ENCODE measurements at regions not wholly inside any gene's neighbourhood (a gene's known extent, or its start where the extent isn't known, plus 50 kb on each side); places are given as distances from the start of the nearest gene placed in this dataset.

DNA sequence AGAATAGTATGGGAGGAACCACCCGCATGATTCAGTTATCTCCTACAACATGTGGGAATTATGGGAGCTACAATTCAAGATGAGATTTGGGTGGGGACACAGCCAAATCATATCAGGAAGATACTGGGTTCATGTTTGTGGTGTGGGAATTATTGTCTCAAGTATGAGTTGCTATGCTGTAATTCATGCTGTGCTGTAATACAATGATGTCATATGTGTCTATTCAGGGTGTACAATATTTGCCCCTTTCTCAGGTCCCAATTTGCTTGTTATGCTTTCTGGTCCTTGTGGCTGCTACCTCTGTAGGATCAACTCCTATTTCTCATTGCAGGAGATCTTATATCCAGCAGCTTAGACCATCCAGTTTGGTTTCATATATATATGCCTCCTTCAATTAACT, 52.2 kb upstream of the ARHGAP20 start:
- CTCF ChIA-PET = no interaction called here
- DNase-seq (no peak), ATAC-seq (no peak)
- no peaks in the 10 kb centered on the region for H3K27me3 Mint-ChIP-seq
- no peak overlapping the region for H3K27ac Mint-ChIP-seq
- no peaks in the 10 kb centered on the region for H3K9me3 Mint-ChIP-seq
- no peak overlapping the region for H3K4me3 Mint-ChIP-seq
- intact Hi-C loops (cut with micrococcal nuclease) = no loop called here
- H3K36me3 Mint-ChIP-seq (ENCODE audit: low read depth) = no peaks in the 10 kb centered on the region
- TF ChIP-seq, protein P1, sequence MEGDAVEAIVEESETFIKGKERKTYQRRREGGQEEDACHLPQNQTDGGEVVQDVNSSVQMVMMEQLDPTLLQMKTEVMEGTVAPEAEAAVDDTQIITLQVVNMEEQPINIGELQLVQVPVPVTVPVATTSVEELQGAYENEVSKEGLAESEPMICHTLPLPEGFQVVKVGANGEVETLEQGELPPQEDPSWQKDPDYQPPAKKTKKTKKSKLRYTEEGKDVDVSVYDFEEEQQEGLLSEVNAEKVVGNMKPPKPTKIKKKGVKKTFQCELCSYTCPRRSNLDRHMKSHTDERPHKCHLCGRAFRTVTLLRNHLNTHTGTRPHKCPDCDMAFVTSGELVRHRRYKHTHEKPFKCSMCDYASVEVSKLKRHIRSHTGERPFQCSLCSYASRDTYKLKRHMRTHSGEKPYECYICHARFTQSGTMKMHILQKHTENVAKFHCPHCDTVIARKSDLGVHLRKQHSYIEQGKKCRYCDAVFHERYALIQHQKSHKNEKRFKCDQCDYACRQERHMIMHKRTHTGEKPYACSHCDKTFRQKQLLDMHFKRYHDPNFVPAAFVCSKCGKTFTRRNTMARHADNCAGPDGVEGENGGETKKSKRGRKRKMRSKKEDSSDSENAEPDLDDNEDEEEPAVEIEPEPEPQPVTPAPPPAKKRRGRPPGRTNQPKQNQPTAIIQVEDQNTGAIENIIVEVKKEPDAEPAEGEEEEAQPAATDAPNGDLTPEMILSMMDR (IDR thresholded peaks at IDR 0.05) = no peak
- peaks cover 2% of the 10 kb centered on the region for H3K4me1 Mint-ChIP-seq (ENCODE audit: low read depth)
- POLR2A ChIA-PET = no interaction called here

DNA sequence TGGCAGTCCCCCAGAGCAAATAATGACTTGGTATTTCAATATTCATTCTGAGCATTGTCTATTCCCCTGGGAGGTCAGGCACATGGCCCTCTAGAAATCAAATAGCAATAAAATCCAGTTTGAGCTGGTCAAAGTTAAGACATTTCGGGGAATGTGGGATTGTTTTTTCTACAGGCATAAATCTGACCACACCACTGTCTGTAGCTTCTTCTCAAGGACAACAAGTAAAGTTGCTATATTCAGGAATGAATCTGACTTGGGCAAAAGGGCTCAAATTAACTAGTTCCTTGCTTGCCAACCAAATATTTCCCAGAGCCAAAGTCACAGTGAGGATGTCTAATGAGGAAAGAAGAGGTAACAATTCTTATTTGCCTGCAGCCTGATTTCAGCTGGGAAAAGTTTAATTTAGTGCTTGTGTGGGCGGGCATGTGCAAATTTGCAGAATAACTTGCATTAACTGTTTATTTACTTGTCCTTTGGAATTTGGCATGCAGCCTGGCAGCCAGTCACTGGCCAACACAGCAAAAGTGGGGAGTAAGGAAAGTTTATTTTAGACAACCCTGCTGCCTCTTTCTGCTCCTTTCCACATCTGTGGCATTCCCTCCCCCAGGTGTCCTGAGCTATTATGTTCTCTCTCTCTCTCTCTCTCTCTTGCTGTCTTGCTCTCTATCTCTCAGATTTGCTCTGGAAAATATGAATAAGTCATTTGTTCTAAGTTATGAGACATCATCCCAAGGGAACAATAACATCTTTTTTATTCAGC, 51.2 kb upstream of the ARHGAP20 start:
- TF ChIP-seq, protein P1 (IDR thresholded peaks at IDR 0.05) = no peak
- no peak for DNase-seq
- no peak for ATAC-seq
- H3K9me3 Mint-ChIP-seq = no peaks in the 10 kb centered on the region
- ChIA-PET CTCF (no interaction called here), POLR2A (no interaction called here)
- no peaks in the 10 kb centered on the region for H3K36me3 Mint-ChIP-seq (ENCODE audit: low read depth)
- H3K27me3 Mint-ChIP-seq = peaks cover 3% of the 10 kb centered on the region
- H3K4me1 Mint-ChIP-seq (ENCODE audit: low read depth) = no peaks in the 10 kb centered on the region
- no peak overlapping the region for H3K4me3 Mint-ChIP-seq
- intact Hi-C loops (cut with micrococcal nuclease) = no loop called here
- H3K27ac Mint-ChIP-seq = no peak overlapping the region

DNA sequence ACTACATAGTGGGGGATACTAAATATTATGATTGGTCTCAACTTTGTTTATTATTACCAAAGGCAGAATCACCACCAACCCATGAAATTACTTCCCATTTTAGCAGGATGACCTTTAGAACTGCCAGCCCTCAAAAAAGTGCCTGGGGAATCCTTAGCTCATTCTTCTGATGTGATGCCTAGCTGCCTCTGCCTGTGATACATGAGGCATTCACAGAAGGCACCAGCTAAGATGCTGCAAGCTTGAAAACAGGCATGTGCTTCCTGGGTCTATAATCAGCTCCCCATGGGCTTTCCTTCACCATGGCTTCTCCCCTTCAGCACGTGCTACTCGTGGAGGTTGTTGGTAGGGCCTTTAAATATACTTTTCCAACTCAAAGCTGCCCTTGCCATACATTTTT, 50.4 kb upstream of the ARHGAP20 start:
- H3K36me3 Mint-ChIP-seq (ENCODE audit: low read depth) = no peaks in the 10 kb centered on the region
- intact Hi-C loops (cut with micrococcal nuclease) = no loop called here
- H3K27me3 Mint-ChIP-seq = peaks cover 3% of the 10 kb centered on the region
- TF ChIP-seq, protein P1 (IDR thresholded peaks at IDR 0.05) = no peak
- no peak for ATAC-seq
- H3K27ac Mint-ChIP-seq = no peak overlapping the region
- H3K9me3 Mint-ChIP-seq = no peaks in the 10 kb centered on the region
- no peaks in the 10 kb centered on the region for H3K4me1 Mint-ChIP-seq (ENCODE audit: low read depth)
- POLR2A ChIA-PET = no interaction called here
- CTCF ChIA-PET = no interaction called here
- no peak for DNase-seq
- no peak overlapping the region for H3K4me3 Mint-ChIP-seq

Measured in activated CD8-positive, alpha-beta T cell treated with anti-CD3 and anti-CD28 coated beads for 36 hours (primary cell).